Esophagus muscularis mucosa (tissue), 2 donors: ENCODE measurements at regions not wholly inside any gene's neighbourhood (a gene's known extent, or its start where the extent isn't known, plus 50 kb on each side); places are given as distances from the start of the nearest gene placed in this dataset.

Source experiments
- POLR2A ChIP-seq: fragments of 450-650 bp; IDR thresholded peaks from one replicate; pipeline ENCODE4 v1.6.1; 2017; ENCODE audit warnings: antibody characterized with exemption, moderate library complexity, mild to moderate bottlenecking, low read depth
- POLR2AphosphoS5 ChIP-seq, 2 donors: sonication (generic); formaldehyde crosslinking; IDR thresholded peaks; one replicate each; pipeline ENCODE4 v1.6.1; 2017; ENCODE audit warnings: antibody characterized with exemption in 2 of 2

DNA sequence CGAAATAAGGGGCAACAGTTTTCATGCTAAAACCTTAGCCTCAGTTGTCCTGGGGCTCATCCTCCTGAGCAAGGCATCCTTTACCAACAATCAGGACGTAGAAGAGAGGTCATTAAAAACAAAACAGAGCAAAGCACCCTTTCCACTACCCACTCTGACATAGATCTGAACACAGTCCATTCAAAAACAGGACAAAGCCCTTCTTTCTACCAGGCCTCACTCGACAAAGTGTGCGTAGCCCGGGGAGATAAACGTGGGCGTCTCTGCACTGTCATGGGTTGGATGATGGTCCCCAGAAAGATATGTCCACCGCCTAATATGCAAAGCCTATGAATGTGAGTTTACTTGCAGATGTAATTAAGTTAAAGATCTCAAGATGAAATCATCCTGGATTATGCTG lies 60.6 kb upstream of the TAS2R1 start:
- no peak for TF ChIP-seq POLR2A
- no peak for TF ChIP-seq POLR2AphosphoS5 (IDR thresholded peaks at IDR 0.05)
